Colonic mucosa (tissue), 4 donors: ENCODE measurements at regions not wholly inside any gene's neighbourhood (a gene's known extent, or its start where the extent isn't known, plus 50 kb on each side); places are given as distances from the start of the nearest gene placed in this dataset.
A peak's percentile ranks its signal among the peaks of the same experiment; 100 is the strongest.

Source experiments
- DNase-seq: peaks from one replicate; pipeline ENCODE4 v3.0.0-alpha.2; 2020
- H3K27ac ChIP-seq: fragments of 200-600 bp; one replicate; pipeline ENCODE4 v1.8.0; 2021
- H3K27me3 ChIP-seq: fragments of 200-600 bp; one replicate; pipeline ENCODE4 v1.8.0; 2021
- H3K36me3 ChIP-seq: fragments of 200-600 bp; one replicate; pipeline ENCODE4 v1.8.0; 2021
- H3K4me1 ChIP-seq: fragments of 200-600 bp; one replicate; pipeline ENCODE4 v1.8.0; 2021; ENCODE audit warnings: mild to moderate bottlenecking
- H3K4me3 ChIP-seq: fragments of 200-600 bp; one replicate; pipeline ENCODE4 v1.8.0; 2021
- H3K9ac ChIP-seq, 2 donors: one replicate each; pipeline ENCODE4 v1.7.0; 2013; ENCODE audit warnings: control low read depth in 2 of 2, low read depth in 2 of 2, low read length in 2 of 2
- H3K9me3 ChIP-seq: fragments of 200-600 bp; one replicate; pipeline ENCODE4 v1.8.0; 2021
- CTCF ChIP-seq: fragments of 200-600 bp; IDR thresholded peaks from one replicate; pipeline ENCODE4 v1.8.0; 2022; ENCODE audit warnings: antibody characterized with exemption, mild to moderate bottlenecking
- intact Hi-C: fragments of 100-400 bp; cut with DNase I; formaldehyde crosslinking; loops from one replicate; pipeline ENCODE4 v1.14.1; 2022
- donor health status: healthy.
- donor health status: DM: no; HTN: no; CAD: no.
- donor health status: DM: no; HTN: no; CAD: no.

GRCh38 chr6:164928057-164928727 lies 381.2 kb downstream of the C6orf118 start:
- no peaks in the 10 kb centered on the region for H3K27me3 ChIP-seq
- no peak overlapping the region for H3K9ac ChIP-seq
- H3K27ac ChIP-seq = no peak overlapping the region
- H3K4me3 ChIP-seq = no peak overlapping the region
- DNase-seq = no peak
- no peak for TF ChIP-seq CTCF
- H3K9me3 ChIP-seq = no peaks in the 10 kb centered on the region
- H3K36me3 ChIP-seq = no peaks in the 10 kb centered on the region
- intact Hi-C loops = loop anchor here (10.0 kb wide), 1 partner anchor 1503 kb away; no protein-coding TSS in a partner anchor
- no peaks in the 10 kb centered on the region for H3K4me1 ChIP-seq

GRCh38 chr6:164927288-164928056 lies 381.9 kb downstream of the C6orf118 start:
- Histone ChIP-seq H3K4me3 (no peak overlapping the region), H3K27ac (no peak overlapping the region), H3K27me3 (no peaks in the 10 kb centered on the region), H3K9ac (no peak overlapping the region), H3K36me3 (no peaks in the 10 kb centered on the region), H3K4me1 (no peaks in the 10 kb centered on the region), H3K9me3 (no peaks in the 10 kb centered on the region)
- intact Hi-C loops = loop anchor here (10.0 kb wide), 1 partner anchor 1503 kb away; no protein-coding TSS in a partner anchor
- peak; percentile 88 for TF ChIP-seq CTCF
- peak; percentile 39 for DNase-seq

GRCh38 chr6:164926686-164927085 lies 382.7 kb downstream of the C6orf118 start:
- Histone ChIP-seq H3K4me3 (no peak overlapping the region), H3K27me3 (no peaks in the 10 kb centered on the region), H3K9ac (no peak overlapping the region), H3K9me3 (no peaks in the 10 kb centered on the region), H3K27ac (no peak overlapping the region), H3K4me1 (no peaks in the 10 kb centered on the region), H3K36me3 (no peaks in the 10 kb centered on the region)
- no peak for DNase-seq
- intact Hi-C loops = loop anchor here (10.0 kb wide), 1 partner anchor 1502 kb away; no protein-coding TSS in a partner anchor
- TF ChIP-seq CTCF = no peak

- no peak overlapping the region for H3K27ac ChIP-seq
- TF ChIP-seq CTCF = no peak
- intact Hi-C loops = loop anchor here (10.0 kb wide), 1 partner anchor 1501 kb away; no protein-coding TSS in a partner anchor
- no peaks in the 10 kb centered on the region for H3K27me3 ChIP-seq
- H3K4me3 ChIP-seq = no peak overlapping the region
- H3K9ac ChIP-seq = no peak overlapping the region
- H3K4me1 ChIP-seq = no peaks in the 10 kb centered on the region
- no peak for DNase-seq
- no peaks in the 10 kb centered on the region for H3K36me3 ChIP-seq
- no peaks in the 10 kb centered on the region for H3K9me3 ChIP-seq
Observed at GRCh38 chr6:164925681-164926530, 383.5 kb downstream of the C6orf118 start.

GRCh38 chr6:164924674-164925073 lies 384.7 kb downstream of the C6orf118 start:
- Histone ChIP-seq H3K9ac (no peak overlapping the region), H3K27ac (no peak overlapping the region), H3K36me3 (no peaks in the 10 kb centered on the region), H3K4me3 (no peak overlapping the region), H3K27me3 (no peaks in the 10 kb centered on the region), H3K4me1 (no peaks in the 10 kb centered on the region), H3K9me3 (no peaks in the 10 kb centered on the region)
- DNase-seq = no peak
- TF ChIP-seq CTCF = no peak
- intact Hi-C loops = loop anchor here (10.0 kb wide), 1 partner anchor 1500 kb away; no protein-coding TSS in a partner anchor
